NCI-H748 treated with DMSO at 0.1 percent for 48 hours (cell line): ENCODE measurements at regions not wholly inside any gene's neighbourhood (a gene's known extent, or its start where the extent isn't known, plus 50 kb on each side); places are given as distances from the start of the nearest gene placed in this dataset.
"Not testable (repeated sequence)": the region's sequence is repeated elsewhere in the genome, so short reads cannot be mapped to it uniquely, and the experiment has no call there.

Experiments
- DNase-seq: peaks from one replicate; lab custom pipeline; 2025; lab: John Stamatoyannopoulos, UW

GRCh38 chr16:86888231-86889053 is 310.1 kb downstream of the FOXL1 start:
- no peak for DNase-seq

- not testable (repeated sequence) for DNase-seq
These were observed 310.7 kb downstream of the FOXL1 start for GRCh38 chr16:86889054-86889366.

DNA sequence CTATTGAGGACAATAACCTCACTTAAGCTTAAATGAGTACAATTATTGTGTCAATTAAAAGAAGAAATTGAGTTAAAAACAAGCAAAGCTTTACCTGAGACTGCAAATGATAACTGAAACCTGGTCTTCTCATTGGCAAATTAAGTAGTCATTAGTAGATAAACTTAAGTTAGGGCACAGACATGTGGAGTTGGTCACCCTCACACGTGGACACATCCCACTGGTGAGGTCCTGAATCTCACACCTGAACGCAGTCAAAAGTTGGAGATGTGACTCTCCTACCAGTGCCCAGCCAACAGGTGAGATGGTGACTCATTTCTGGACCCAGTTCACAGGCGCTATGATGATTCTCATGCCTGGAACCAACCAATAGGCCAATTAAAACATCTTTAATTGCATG is 311.6 kb downstream of the FOXL1 start:
- no peak for DNase-seq

- no peak for DNase-seq
These were observed 312.8 kb downstream of the FOXL1 start for GRCh38 chr16:86891121-86891520.

GRCh38 chr16:86891631-86892030 is 313.3 kb downstream of the FOXL1 start:
- DNase-seq, result no peak

DNA sequence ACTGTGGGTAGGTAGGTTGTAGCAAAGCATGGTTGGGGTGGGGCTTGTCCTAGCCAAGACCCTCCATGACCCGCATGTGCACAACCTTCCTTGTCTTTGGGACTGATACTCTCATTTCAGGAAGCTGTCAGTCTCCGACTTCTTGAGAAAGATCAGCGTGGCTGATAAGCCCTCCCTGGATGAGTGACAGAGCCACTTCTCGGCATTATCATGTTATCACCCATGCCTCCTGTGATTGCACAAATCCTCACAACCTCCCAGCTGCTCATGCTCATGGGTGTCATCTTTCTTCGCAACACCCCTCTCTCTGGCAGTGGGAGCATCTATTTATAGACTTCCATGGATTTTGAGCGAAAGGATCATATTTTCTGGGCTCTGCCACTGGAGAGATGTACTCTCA is 314.2 kb downstream of the FOXL1 start:
- DNase-seq, result no peak

- DNase-seq, result no peak
These were observed 315.2 kb downstream of the FOXL1 start for GRCh38 chr16:86893506-86893905.

- no peak for DNase-seq
These were observed 315.7 kb downstream of the FOXL1 start for GRCh38 chr16:86894029-86894567.

GRCh38 chr16:86894925-86895324 is 316.6 kb downstream of the FOXL1 start:
- DNase-seq, result no peak

DNA sequence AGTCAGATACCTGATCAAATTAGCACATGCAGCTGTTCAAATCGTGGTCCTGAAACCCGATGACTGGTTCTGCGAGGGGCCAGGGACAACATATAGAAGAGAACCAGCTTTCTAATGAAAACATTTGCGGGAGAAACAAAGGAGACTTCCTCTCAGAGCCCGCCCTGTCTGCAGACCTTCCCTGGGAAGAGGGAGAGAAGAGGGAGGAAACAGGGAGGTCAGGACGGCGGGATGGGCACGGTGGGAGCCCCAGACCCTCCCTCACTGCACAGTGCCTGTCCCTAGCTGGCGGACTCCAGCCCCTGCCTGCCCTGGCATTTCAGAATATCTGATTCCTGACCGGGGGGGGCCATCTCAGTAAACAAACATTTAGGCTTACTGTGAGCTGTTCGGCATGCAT is 317.3 kb downstream of the FOXL1 start:
- DNase-seq, result no peak

- no peak for DNase-seq
These were observed 318.6 kb downstream of the FOXL1 start for GRCh38 chr16:86896976-86897375.

DNA sequence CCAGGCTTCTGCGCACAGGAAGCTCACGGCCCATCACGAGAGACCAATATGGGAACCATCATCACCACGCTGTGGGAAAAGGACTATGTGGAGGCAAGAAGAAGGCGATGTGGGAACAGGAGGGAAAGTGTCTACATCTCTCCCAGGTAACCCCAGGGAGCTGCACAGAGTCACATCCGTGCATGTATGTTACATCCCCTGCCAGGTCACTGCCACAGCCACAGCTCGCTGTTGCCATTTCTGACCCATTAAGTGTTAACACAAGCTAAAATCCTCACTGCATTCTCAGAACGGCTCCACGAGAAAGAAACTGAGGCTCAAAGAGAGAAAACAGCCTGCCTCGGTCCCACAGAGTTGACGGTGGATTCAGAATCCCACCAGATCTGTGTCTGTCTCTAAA is 319.1 kb downstream of the FOXL1 start:
- no peak for DNase-seq

GRCh38 chr16:86898386-86898785 is 320.0 kb downstream of the FOXL1 start:
- no peak for DNase-seq

- no peak for DNase-seq
These were observed 320.8 kb downstream of the FOXL1 start for GRCh38 chr16:86899151-86899550.

DNA sequence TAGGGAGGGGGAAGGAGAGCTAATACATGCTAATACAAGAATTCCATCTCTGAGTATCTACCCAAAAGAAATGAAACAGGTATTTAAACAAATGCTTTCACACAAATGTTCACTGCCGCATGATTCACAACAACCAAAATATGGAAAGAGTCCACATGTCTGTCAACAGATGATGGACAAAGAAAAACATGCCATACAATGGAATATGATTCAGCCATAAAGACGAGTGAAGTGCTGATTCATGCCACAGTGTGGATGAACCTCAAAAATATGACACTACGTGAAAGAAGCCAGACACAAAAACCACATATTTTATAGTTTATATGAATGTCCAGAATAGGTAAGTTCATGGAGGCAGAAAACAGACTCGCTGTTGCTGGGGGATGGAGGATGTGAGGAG is 321.4 kb downstream of the FOXL1 start:
- DNase-seq, result no peak

DNA sequence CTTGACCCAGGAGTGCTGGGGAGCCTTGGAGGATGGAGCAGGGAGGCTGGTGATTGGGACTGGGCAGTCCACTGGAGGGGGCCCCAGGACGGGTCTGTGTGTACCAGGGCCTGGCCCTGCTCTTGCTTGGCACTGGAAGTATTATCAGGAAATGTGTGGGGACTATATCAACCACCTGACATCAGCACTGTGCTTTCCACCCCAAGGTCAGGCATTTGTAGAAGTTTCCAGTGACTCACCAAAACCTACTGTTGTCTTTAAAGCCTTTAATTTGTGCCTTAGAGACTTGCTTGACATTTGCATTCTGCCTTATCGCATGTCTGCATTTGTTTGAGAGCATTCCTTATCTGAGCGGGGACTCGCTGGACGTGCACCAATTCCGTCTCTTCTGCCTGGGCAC is 323.1 kb downstream of the FOXL1 start:
- DNase-seq, result no peak

DNA sequence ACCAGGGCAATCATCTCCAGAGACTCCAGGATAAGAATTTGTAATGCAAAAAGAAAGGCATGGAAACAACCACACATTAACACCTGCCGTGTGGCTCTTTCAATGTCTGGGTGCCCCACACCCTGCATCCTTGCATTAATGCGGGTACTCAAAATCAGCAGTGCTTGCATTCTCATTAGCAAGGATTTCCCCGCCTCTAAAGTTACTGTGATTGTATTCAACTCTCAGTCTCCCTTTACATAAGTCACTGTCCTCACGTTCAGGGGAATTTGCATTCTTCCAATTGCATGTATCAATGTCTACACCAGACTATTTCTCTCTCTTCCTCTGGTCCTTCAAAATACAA is 324.3 kb downstream of the FOXL1 start:
- DNase-seq, result no peak

DNA sequence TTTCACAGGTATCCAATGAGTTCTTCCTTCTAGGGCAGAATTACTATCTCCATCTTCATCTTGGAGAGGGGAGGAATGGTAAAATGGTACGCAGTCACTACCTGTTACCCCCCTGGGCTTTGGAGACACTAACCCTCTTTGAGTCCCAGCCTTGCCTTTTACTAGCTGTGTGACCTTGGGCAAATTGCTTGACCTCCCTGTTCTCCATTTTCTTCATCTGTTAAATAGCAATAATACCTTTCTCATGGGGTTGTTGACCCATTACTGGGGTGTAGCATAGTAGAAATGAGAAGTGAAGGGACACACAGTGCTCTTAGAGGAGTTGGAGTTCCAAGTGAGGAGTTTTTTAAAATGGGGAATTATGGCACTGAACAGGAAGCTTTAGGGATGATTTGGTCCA is 324.7 kb downstream of the FOXL1 start:
- DNase-seq, result no peak

GRCh38 chr16:86905302-86905701 is 327.0 kb downstream of the FOXL1 start:
- DNase-seq, result no peak

DNA sequence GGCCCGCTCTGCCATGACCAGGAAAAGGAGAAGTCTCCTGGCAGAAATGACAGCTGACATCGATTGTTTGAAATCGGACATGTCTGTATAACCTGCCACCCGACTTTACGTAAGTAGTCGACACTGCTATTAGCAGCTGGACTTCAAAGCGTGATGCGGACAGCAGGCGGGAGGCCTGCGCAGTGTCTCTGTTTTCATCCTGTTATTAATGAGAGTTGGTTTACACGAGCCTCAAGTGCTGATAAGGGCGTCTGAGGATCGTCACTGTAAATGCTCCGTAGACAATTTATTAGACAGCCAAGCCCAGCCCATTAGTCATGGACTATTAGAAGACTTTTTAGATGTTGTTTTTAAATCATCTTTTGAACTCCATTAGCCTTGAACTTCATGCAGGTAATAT is 328.3 kb downstream of the FOXL1 start:
- DNase-seq, result no peak

DNA sequence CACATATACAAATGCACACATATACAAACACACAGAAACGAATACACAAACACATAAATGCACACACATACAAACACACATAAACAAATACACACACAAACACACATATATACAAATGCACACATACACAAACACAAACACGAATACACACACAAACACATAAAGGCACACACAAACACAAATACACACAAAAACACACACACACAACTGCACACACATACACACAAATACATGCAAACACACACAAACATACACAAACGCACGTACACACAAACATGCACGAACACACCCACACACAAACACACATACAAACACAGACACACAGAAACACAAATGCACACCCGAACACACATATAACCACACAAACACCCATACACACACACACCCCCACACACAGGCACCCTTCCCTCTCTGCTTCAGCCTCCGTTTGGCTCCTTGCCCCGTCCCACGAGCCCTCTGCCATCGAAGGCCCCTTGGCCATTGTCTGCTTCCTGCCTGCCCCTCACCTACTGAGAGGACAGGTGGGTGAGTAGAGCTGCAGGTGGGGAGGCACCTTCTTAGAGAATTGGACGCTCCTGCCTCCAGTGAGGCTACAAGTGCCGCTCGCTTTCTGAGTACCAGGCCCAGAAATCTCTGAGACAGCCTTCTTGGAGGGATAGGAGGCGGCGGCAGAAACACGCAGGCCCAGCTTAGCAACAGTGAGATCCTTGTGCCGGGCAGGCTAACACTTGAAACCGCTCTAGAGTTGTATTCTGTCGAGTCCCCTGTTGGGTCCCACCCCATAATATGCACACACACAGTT is 331.2 kb downstream of the FOXL1 start:
- DNase-seq, result no peak

- no peak for DNase-seq
These were observed 331.9 kb downstream of the FOXL1 start for GRCh38 chr16:86910161-86910769.

- no peak for DNase-seq
These were observed 333.1 kb downstream of the FOXL1 start for GRCh38 chr16:86911437-86911958.
